HUES48 (cell line): ENCODE measurements at regions not wholly inside any gene's neighbourhood (a gene's known extent, or its start where the extent isn't known, plus 50 kb on each side); places are given as distances from the start of the nearest gene placed in this dataset.

Experiments used
- H3K27ac ChIP-seq: one replicate; pipeline ENCODE4 v1.7.0; 2013; ENCODE audit warnings: low read depth, low read length, inconsistent platforms
- H3K27me3 ChIP-seq: 2 replicates; pipeline ENCODE4 v1.6.1; 2013; ENCODE audit warnings: mild to moderate bottlenecking, low read length; ENCODE audit not compliant: control insufficient read depth, insufficient read depth
- H3K36me3 ChIP-seq: 2 replicates; pipeline ENCODE4 v1.6.1; 2013; ENCODE audit warnings: low read length; ENCODE audit not compliant: control insufficient read depth, insufficient read depth
- H3K4me1 ChIP-seq: 2 replicates; pipeline ENCODE4 v1.6.1; 2013; ENCODE audit warnings: mild to moderate bottlenecking, low read length; ENCODE audit not compliant: control insufficient read depth, insufficient read depth
- H3K4me3 ChIP-seq: 2 replicates; pipeline ENCODE4 v1.5.1; 2013; ENCODE audit warnings: mild to moderate bottlenecking, low read depth, low read length
- H3K9ac ChIP-seq: 2 replicates; pipeline ENCODE4 v1.6.1; 2013; ENCODE audit warnings: mild to moderate bottlenecking, low read depth, low read length, moderate library complexity
- H3K9me3 ChIP-seq: 2 replicates; pipeline ENCODE4 v1.6.1; 2013; ENCODE audit warnings: low read length; ENCODE audit not compliant: control insufficient read depth, insufficient read depth

DNA sequence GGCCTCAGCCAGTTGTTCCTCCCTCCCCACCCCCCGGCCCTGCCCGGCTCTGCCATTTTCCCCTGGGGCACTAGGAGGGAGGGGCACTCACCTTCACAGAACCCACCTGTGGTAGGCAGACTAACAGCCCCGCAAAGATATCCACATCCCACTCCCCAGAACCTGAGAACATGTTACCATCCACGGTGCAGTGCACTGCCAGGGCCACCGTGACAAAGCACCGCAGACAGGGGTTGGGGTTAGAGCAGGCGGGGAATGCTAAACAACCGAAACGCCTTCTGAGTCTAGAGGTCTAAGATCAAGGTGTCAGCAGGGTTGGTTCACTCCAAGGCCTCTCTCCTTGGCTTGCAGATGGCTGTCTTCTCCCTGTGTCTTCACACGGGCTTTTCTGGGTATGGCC, 57.4 kb upstream of the NCOR2 start:
- no peak overlapping the region for H3K4me3 ChIP-seq
- no peaks in the 10 kb centered on the region for H3K36me3 ChIP-seq
- peaks cover 9% of the 10 kb centered on the region for H3K4me1 ChIP-seq
- H3K9ac ChIP-seq = no peak overlapping the region
- no peaks in the 10 kb centered on the region for H3K9me3 ChIP-seq
- H3K27ac ChIP-seq = no peak overlapping the region
- no peaks in the 10 kb centered on the region for H3K27me3 ChIP-seq

- no peak overlapping the region for H3K27ac ChIP-seq
- H3K4me1 ChIP-seq = peaks cover 9% of the 10 kb centered on the region
- H3K9ac ChIP-seq = no peak overlapping the region
- no peaks in the 10 kb centered on the region for H3K9me3 ChIP-seq
- H3K36me3 ChIP-seq = no peaks in the 10 kb centered on the region
- H3K27me3 ChIP-seq = no peaks in the 10 kb centered on the region
- H3K4me3 ChIP-seq = no peak overlapping the region
Measured at GRCh38 chr12:124623344-124624035, 56.1 kb upstream of the NCOR2 start.

- Histone ChIP-seq H3K4me1 (peaks cover 9% of the 10 kb centered on the region), H3K9me3 (no peaks in the 10 kb centered on the region), H3K36me3 (no peaks in the 10 kb centered on the region), H3K27ac (no peak overlapping the region), H3K9ac (no peak overlapping the region), H3K4me3 (no peak overlapping the region), H3K27me3 (no peaks in the 10 kb centered on the region)
Measured at GRCh38 chr12:124622764-124623163, 55.4 kb upstream of the NCOR2 start.

DNA sequence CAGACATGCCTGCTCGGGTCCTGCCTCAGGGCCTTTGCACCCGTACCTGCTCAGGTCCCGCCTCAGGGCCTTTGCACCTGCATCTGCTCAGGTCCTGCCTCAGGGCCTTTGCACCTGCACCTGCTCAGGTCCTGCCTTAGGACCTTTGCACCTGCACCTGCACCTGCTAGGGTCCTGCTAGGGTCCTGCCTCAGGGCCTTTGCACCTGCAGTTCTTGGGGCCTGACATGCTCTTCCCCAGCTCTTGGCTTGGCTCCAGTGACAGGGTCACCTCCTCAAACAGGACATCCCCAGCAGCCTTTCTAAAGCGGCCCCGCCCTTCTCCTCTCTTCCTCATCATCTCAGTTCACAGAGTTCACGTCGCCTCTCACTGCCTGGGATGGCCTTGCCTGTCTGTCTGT, 54.9 kb upstream of the NCOR2 start:
- no peaks in the 10 kb centered on the region for H3K9me3 ChIP-seq
- H3K27ac ChIP-seq = no peak overlapping the region
- no peak overlapping the region for H3K9ac ChIP-seq
- peaks cover 9% of the 10 kb centered on the region for H3K4me1 ChIP-seq
- H3K27me3 ChIP-seq = no peaks in the 10 kb centered on the region
- no peaks in the 10 kb centered on the region for H3K36me3 ChIP-seq
- no peak overlapping the region for H3K4me3 ChIP-seq

GRCh38 chr12:124621296-124621660, 53.9 kb upstream of the NCOR2 start:
- Histone ChIP-seq H3K4me1 (peaks cover 9% of the 10 kb centered on the region), H3K9ac (no peak overlapping the region), H3K9me3 (no peaks in the 10 kb centered on the region), H3K27me3 (no peaks in the 10 kb centered on the region), H3K4me3 (no peak overlapping the region), H3K27ac (no peak overlapping the region), H3K36me3 (no peaks in the 10 kb centered on the region)

DNA sequence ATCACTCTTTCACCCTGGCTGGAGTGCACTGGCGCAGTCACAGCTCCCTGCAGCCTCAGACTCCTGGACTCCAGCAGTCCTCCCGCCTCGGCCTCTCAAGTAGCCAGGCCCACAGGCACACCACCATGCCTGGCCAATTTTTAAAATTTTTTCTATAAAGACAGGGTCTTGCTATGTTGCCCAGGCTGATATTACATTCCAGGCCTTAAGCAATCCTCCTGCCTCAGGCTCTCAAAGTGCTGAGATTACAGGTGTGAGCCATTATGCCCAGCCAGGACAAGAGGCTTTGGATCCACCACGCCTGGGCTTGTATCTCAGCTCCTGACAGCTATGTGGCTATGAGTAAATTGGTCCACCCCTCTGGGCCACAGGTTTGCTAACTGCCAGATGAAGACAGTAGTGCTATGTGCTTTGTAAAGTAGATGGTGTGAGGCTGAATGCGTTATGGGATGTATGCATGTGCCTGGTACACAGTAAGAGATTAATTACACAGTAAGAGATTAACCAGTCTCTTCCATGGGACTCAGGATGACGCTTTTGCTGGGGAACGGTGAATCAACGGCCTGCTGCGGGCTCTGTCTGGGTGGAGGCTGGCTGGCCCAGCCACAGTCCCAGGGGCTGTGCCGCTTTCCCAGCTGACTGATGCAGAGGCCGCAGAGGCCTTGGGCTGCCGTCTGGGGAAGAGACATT, 53.3 kb upstream of the NCOR2 start:
- Histone ChIP-seq H3K4me3 (no peak overlapping the region), H3K27ac (no peak overlapping the region), H3K36me3 (no peaks in the 10 kb centered on the region), H3K27me3 (no peaks in the 10 kb centered on the region), H3K4me1 (peaks cover 9% of the 10 kb centered on the region), H3K9me3 (no peaks in the 10 kb centered on the region), H3K9ac (no peak overlapping the region)

GRCh38 chr12:124618291-124618902, 51.0 kb upstream of the NCOR2 start:
- H3K27ac ChIP-seq = no peak overlapping the region
- no peak overlapping the region for H3K4me3 ChIP-seq
- H3K36me3 ChIP-seq = no peaks in the 10 kb centered on the region
- peaks cover 9% of the 10 kb centered on the region for H3K4me1 ChIP-seq
- no peaks in the 10 kb centered on the region for H3K27me3 ChIP-seq
- no peak overlapping the region for H3K9ac ChIP-seq
- H3K9me3 ChIP-seq = no peaks in the 10 kb centered on the region

DNA sequence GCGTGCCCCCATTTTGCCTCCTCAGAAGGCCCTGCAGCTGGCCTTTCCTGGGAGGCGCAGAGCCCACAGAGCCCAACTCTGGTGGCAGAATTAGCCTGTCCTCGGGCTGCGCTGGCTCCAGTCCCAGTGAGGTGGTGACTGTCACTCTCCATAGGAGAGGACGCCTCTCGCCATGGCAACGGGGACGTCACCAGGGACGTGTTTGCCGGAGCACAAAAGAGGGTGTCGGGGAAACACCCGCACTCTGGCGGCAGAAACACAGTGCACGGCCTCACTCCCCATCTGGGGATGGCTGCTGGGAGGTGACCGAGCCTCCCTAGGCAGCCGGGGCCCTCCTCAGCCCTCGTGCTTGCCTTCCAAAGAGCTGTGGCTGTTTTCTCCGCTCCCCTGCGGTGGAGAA, 50.2 kb upstream of the NCOR2 start:
- Histone ChIP-seq H3K9me3 (no peaks in the 10 kb centered on the region), H3K9ac (no peak overlapping the region), H3K36me3 (no peaks in the 10 kb centered on the region), H3K27me3 (no peaks in the 10 kb centered on the region), H3K4me3 (no peak overlapping the region), H3K27ac (no peak overlapping the region), H3K4me1 (peaks cover 9% of the 10 kb centered on the region)
